SK-N-SH (cell line): ENCODE measurements at regions not wholly inside any gene's neighbourhood (a gene's known extent, or its start where the extent isn't known, plus 50 kb on each side); places are given as distances from the start of the nearest gene placed in this dataset.

ENCODE experiments used
- CTCF ChIA-PET: fragments of 300-600, 350-600 bp; formaldehyde crosslinking; extraction: SDS; loops from one replicate; lab custom pipeline; 2021; lab: Yijun Ruan, JAX
- POLR2A ChIA-PET: fragments of 350-600 bp; sonication (Branson Sonifier 250); formaldehyde crosslinking; extraction: SDS; loops from one replicate; lab custom pipeline; 2020; ENCODE audit warnings: antibody characterized with exemption, inconsistent platforms; lab: Yijun Ruan, JAX
- DNase-seq: peaks from one replicate; pipeline ENCODE4 v3.0.0; 2012
- H2AFZ ChIP-seq: fragments of 200-600 bp; sonication (generic); 2 replicates; pipeline ENCODE4 v1.8.1; 2016; ENCODE audit warnings: antibody characterized with exemption, mild to moderate bottlenecking, low read depth
- H3F3A ChIP-seq: fragments of 200-600 bp; sonication (generic); replicated peaks from 2 replicates; pipeline ENCODE3; 2016; ENCODE audit warnings: antibody characterized with exemption, mild to moderate bottlenecking; ENCODE audit not compliant: insufficient read depth
- H3K27ac ChIP-seq, 2 experiments: fragments of 200-500 bp in 1 of 2; fragments of 200-600 bp in 1 of 2; sonication (Bioruptor generic) in 1 of 2; sonication (generic), shearing (Covaris generic) in 1 of 2; 2 replicates each; pipeline versions ENCODE4 v1.5.1 to v1.6.1; 2014 to 2016; ENCODE audit warnings: low read depth in 2 of 2, inconsistent platforms in 1 of 2, low read length in 1 of 2, mild to moderate bottlenecking in 1 of 2, mixed read lengths in 1 of 2
- H3K27me3 ChIP-seq: fragments of 200-600 bp; sonication (generic), shearing (Covaris generic); 2 replicates; pipeline ENCODE4 v1.6.1; 2016; ENCODE audit warnings: mixed run types; ENCODE audit not compliant: insufficient read depth
- H3K36me3 ChIP-seq, 2 experiments: fragments of 200-500 bp in 1 of 2; fragments of 200-600 bp in 1 of 2; sonication (Bioruptor generic) in 1 of 2; sonication (generic) in 1 of 2; replicated peaks in 1 of 2; 2 replicates each; pipeline versions ENCODE3 to v1.5.1; 2014 to 2016; ENCODE audit warnings: low read length in 1 of 2, mild to moderate bottlenecking in 1 of 2; ENCODE audit not compliant: insufficient read depth in 2 of 2, control insufficient read depth in 1 of 2
- H3K4me1 ChIP-seq, 2 experiments: fragments of 200-500 bp in 1 of 2; fragments of 200-600 bp in 1 of 2; sonication (Bioruptor generic) in 1 of 2; sonication (generic), shearing (Covaris generic) in 1 of 2; 2 replicates each; pipeline versions ENCODE4 v1.5.1 to v1.6.1; 2014 to 2016; ENCODE audit warnings: low read depth in 1 of 2, low read length in 1 of 2, mixed run types in 1 of 2; ENCODE audit not compliant: insufficient read depth in 2 of 2, control insufficient read depth in 1 of 2
- H3K4me2 ChIP-seq: fragments of 200-600 bp; sonication (generic), shearing (Covaris generic); 2 replicates; pipeline ENCODE4 v1.6.1; 2017; ENCODE audit warnings: mixed run types
- H3K4me3 ChIP-seq, 2 experiments: fragments of 200-500 bp in 1 of 2; fragments of 200-600 bp in 1 of 2; sonication (Bioruptor generic) in 1 of 2; sonication (generic), shearing (Covaris generic) in 1 of 2; 2 replicates each; pipeline versions ENCODE4 v1.5.1 to v1.8.1; 2014 to 2016; ENCODE audit warnings: low read depth in 2 of 2, inconsistent platforms in 1 of 2, low read length in 1 of 2, mild to moderate bottlenecking in 1 of 2, mixed read lengths in 1 of 2, moderate library complexity in 1 of 2
- H3K79me2 ChIP-seq: fragments of 200-600 bp; sonication (generic); 2 replicates; pipeline ENCODE4 v1.8.1; 2017; ENCODE audit warnings: mild to moderate bottlenecking; ENCODE audit not compliant: insufficient read depth
- H3K9ac ChIP-seq: fragments of 200-600 bp; sonication (generic); 2 replicates; pipeline ENCODE4 v1.6.1; 2017; ENCODE audit warnings: mixed run types
- H3K9me2 ChIP-seq: fragments of 200-600 bp; sonication (generic); 2 replicates; pipeline ENCODE4 v1.6.1; 2017; ENCODE audit warnings: mixed run types
- H3K9me3 ChIP-seq: fragments of 200-600 bp; sonication (generic); 2 replicates; pipeline ENCODE4 v1.6.1; 2017; ENCODE audit warnings: mixed run types, mild to moderate bottlenecking, moderate library complexity
- H4K20me1 ChIP-seq: fragments of 200-600 bp; sonication (generic); 2 replicates; pipeline ENCODE4 v1.6.1; 2017; ENCODE audit warnings: mild to moderate bottlenecking, mixed run types; ENCODE audit not compliant: insufficient read depth
- CHD2 ChIP-seq: fragments of 150-350 bp; IDR thresholded peaks from 2 replicates; pipeline ENCODE4 v1.6.1; 2018; ENCODE audit warnings: low read length; ENCODE audit not compliant: partially characterized antibody
- ELF1 ChIP-seq: IDR thresholded peaks from 2 replicates; pipeline ENCODE4 v1.4.0; 2012
- EP300 ChIP-seq, 2 experiments: IDR thresholded peaks; 2 replicates each; pipeline versions ENCODE4 v1.4.0 to v1.6.1; 2012; ENCODE audit warnings: borderline replicate concordance in 1 of 2, low read depth in 1 of 2, low read length in 1 of 2
- EZH2phosphoT487 ChIP-seq: fragments of 200-600 bp; sonication (generic); IDR thresholded peaks from 2 replicates; pipeline ENCODE4 v1.6.1; 2017; ENCODE audit warnings: low read depth, mixed run types, mild to moderate bottlenecking, antibody characterized with exemption, moderate library complexity, borderline replicate concordance
- FOSL2 ChIP-seq: IDR thresholded peaks from 2 replicates; pipeline ENCODE4 v1.4.0; 2012; ENCODE audit warnings: low read depth, mild to moderate bottlenecking, moderate library complexity, borderline replicate concordance
- FOXM1 ChIP-seq: IDR thresholded peaks from 2 replicates; pipeline ENCODE4 v1.4.0; 2012; ENCODE audit warnings: low read depth, mild to moderate bottlenecking
- GATA2 ChIP-seq: sonication (generic); formaldehyde crosslinking; IDR thresholded peaks from 2 replicates; pipeline ENCODE4 v1.5.0; 2020; ENCODE audit warnings: mild to moderate bottlenecking, missing genetic modification reagents
- IRF3 ChIP-seq: fragments of 150-350 bp; IDR thresholded peaks from 2 replicates; pipeline ENCODE4 v1.6.1; 2016; ENCODE audit warnings: mild to moderate bottlenecking, low read depth, low read length
- NRF1 ChIP-seq: IDR thresholded peaks from 2 replicates; pipeline ENCODE4 v1.6.1; 2012; ENCODE audit warnings: low read depth, mild to moderate bottlenecking, low read length
- RAD21 ChIP-seq: IDR thresholded peaks from 2 replicates; pipeline ENCODE4 v1.6.1; 2012; ENCODE audit warnings: mild to moderate bottlenecking, low read length
- REST ChIP-seq: IDR thresholded peaks from 2 replicates; pipeline ENCODE4 v1.6.1; 2012; ENCODE audit warnings: mild to moderate bottlenecking, low read depth, low read length, moderate library complexity
- RXRA ChIP-seq: IDR thresholded peaks from 2 replicates; pipeline ENCODE4 v1.4.0; 2012; ENCODE audit warnings: low read depth, mild to moderate bottlenecking, borderline replicate concordance
- SMC3 ChIP-seq: IDR thresholded peaks from 2 replicates; pipeline ENCODE4 v1.6.1; 2012; ENCODE audit warnings: low read depth, low read length, improper control_type of control experiment
- TAF1 ChIP-seq: IDR thresholded peaks from 2 replicates; pipeline ENCODE4 v1.6.1; 2012; ENCODE audit warnings: low read depth, mild to moderate bottlenecking, low read length, moderate library complexity, borderline replicate concordance
- TCF12 ChIP-seq: IDR thresholded peaks from 2 replicates; pipeline ENCODE4 v1.4.0; 2012
- WGBS: methylation state at CpG from one replicate; pipeline ENCODE4 v1.1.6; 2017; ENCODE audit warnings: low lambda C conversion rate; 5-methylcytosine and 5-hydroxymethylcytosine counted together
- TF ChIP-seq, protein P1 (sequence below): IDR thresholded peaks from 2 replicates; pipeline ENCODE4 v1.4.0; 2012; ENCODE audit warnings: low read depth, borderline replicate concordance
- TF ChIP-seq, protein P2 (sequence below): IDR thresholded peaks from 2 replicates; pipeline ENCODE4 v1.4.0; 2012; ENCODE audit warnings: low read depth

- H2AFZ ChIP-seq = 0 out of 2 replicates have a peak overlapping the region, but pooled peaks have one; percentile 24
- H3K9ac ChIP-seq = peak overlapping the region; percentile 57; the same call in 1 of the 2 replicates
- 55% methylated on average over 2 of the region's 2 CpGs for WGBS
Observed at GRCh38 chr17:27384726-27385125, 71.5 kb upstream of the KSR1 start.

GRCh38 chr17:27385626-27386025 is 70.6 kb upstream of the KSR1 start:
- CTCF ChIA-PET = interaction anchor here (1.0 to 2.2 kb wide), 2 partner anchors 31 to 218 kb away, joined by 3 to 8 read pairs; no protein-coding TSS in a partner anchor

More at GRCh38 chr17:27384726-27385125, 71.5 kb upstream of the KSR1 start:
- Histone ChIP-seq H3F3A (peaks cover 19% of the 10 kb centered on the region), H3K4me3 (no peak overlapping the region), H3K9me3 (no peaks in the 10 kb centered on the region), H3K79me2 (no peaks in the 10 kb centered on the region), H3K9me2 (no peaks in the 10 kb centered on the region), H3K27me3 (no peaks in the 10 kb centered on the region), H3K27ac (peak overlapping the region in 1 of 2 experiments; percentile 88; a peak in 2 of 4 replicates), H3K36me3 (no peaks in the 10 kb centered on the region), H3K4me2 (peak overlapping the region; percentile 59; the same call in 1 of the 2 replicates), H4K20me1 (no peaks in the 10 kb centered on the region), H3K4me1 (peaks cover 17 to 28% of the 10 kb centered on the region in 2 experiments; a peak in 3 of 4 replicates)
- no peak for TF ChIP-seq FOXM1
- TF ChIP-seq RAD21 = no peak
- TF ChIP-seq REST = no peak
- TF ChIP-seq FOSL2 = no peak
- no peak for TF ChIP-seq SMC3
- ChIA-PET POLR2A (no interaction called here), CTCF (interaction anchor here (1.1 to 2.2 kb wide), 2 partner anchors 30 to 52 kb away, joined by 3 to 8 read pairs; no protein-coding TSS in a partner anchor)
- DNase-seq = no peak

More at GRCh38 chr17:27385626-27386025, 70.6 kb upstream of the KSR1 start:
- TF ChIP-seq EP300 (IDR thresholded peaks at IDR 0.05; ENCODE audit: borderline replicate concordance in 1 of 2, low read depth in 1 of 2, low read length in 1 of 2) = no peak
- no peak for TF ChIP-seq EZH2phosphoT487
- TF ChIP-seq ELF1 = no peak
- TF ChIP-seq, protein P1, sequence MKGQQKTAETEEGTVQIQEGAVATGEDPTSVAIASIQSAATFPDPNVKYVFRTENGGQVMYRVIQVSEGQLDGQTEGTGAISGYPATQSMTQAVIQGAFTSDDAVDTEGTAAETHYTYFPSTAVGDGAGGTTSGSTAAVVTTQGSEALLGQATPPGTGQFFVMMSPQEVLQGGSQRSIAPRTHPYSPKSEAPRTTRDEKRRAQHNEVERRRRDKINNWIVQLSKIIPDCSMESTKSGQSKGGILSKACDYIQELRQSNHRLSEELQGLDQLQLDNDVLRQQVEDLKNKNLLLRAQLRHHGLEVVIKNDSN = no peak
- no peak for TF ChIP-seq TCF12
- no peak for TF ChIP-seq NRF1
- no peak for TF ChIP-seq CHD2
- TF ChIP-seq RXRA = no peak
- TF ChIP-seq GATA2 (CRISPR knock-in tag) = no peak
- TF ChIP-seq FOXM1 = no peak
- no peak for TF ChIP-seq FOSL2
- no peak for TF ChIP-seq TAF1
- TF ChIP-seq IRF3 = no peak
- TF ChIP-seq, protein P2, sequence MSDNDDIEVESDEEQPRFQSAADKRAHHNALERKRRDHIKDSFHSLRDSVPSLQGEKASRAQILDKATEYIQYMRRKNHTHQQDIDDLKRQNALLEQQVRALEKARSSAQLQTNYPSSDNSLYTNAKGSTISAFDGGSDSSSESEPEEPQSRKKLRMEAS = no peak
- TF ChIP-seq, all 33 proteins: peak for 0
- Histone ChIP-seq H3K9me2 (no peaks in the 10 kb centered on the region), H3K79me2 (no peaks in the 10 kb centered on the region), H3K9ac (no peak overlapping the region), H4K20me1 (no peaks in the 10 kb centered on the region), H3K27me3 (no peaks in the 10 kb centered on the region), H3F3A (peaks cover 19% of the 10 kb centered on the region), H3K27ac (no peak overlapping the region), H3K4me2 (no peak overlapping the region), H3K36me3 (no peaks in the 10 kb centered on the region), H3K4me3 (no peak overlapping the region), H3K9me3 (no peaks in the 10 kb centered on the region), H3K4me1 (peaks cover 12 to 19% of the 10 kb centered on the region in 2 experiments; a peak in 3 of 4 replicates), H2AFZ (no peak overlapping the region)
- DNase-seq = no peak
- WGBS = 71% methylated on average over 1 of the region's 1 CpG
- POLR2A ChIA-PET = no interaction called here
